NCI-H82 treated with DMSO at 0.1 percent for 48 hours (cell line): ENCODE measurements at regions not wholly inside any gene's neighbourhood (a gene's known extent, or its start where the extent isn't known, plus 50 kb on each side); places are given as distances from the start of the nearest gene placed in this dataset.

Experiments used
- DNase-seq: peaks from one replicate; lab custom pipeline; 2025; ENCODE audit not compliant: unreplicated experiment; lab: John Stamatoyannopoulos, UW

- no peak for DNase-seq
Measured at GRCh38 chr10:128520211-128520815, 394.1 kb upstream of the MKI67 start.

GRCh38 chr10:128522551-128523308 lies 396.5 kb upstream of the MKI67 start:
- no peak for DNase-seq

- no peak for DNase-seq
Measured at GRCh38 chr10:128525444-128525843, 399.2 kb upstream of the MKI67 start.

- DNase-seq = no peak
Measured at GRCh38 chr10:128525936-128526335, 399.7 kb upstream of the MKI67 start.

- DNase-seq = no peak
Measured at GRCh38 chr10:128526791-128527375, 400.7 kb upstream of the MKI67 start.

- no peak for DNase-seq
Measured at GRCh38 chr10:128527711-128528110, 401.5 kb upstream of the MKI67 start.

GRCh38 chr10:128528167-128528566 lies 401.9 kb upstream of the MKI67 start:
- no peak for DNase-seq

- DNase-seq = no peak
Measured at GRCh38 chr10:128528781-128529180, 402.6 kb upstream of the MKI67 start.

- no peak for DNase-seq
Measured at GRCh38 chr10:128529225-128529624, 403.0 kb upstream of the MKI67 start.

- no peak for DNase-seq
Measured at GRCh38 chr10:128530301-128530700, 404.1 kb upstream of the MKI67 start.

- DNase-seq = no peak
Measured at GRCh38 chr10:128530946-128531345, 404.7 kb upstream of the MKI67 start.

- DNase-seq = no peak
Measured at GRCh38 chr10:128534686-128535085, 408.5 kb upstream of the MKI67 start.

- no peak for DNase-seq
Measured at GRCh38 chr10:128536259-128536658, 410.0 kb upstream of the MKI67 start.

- DNase-seq = no peak
Measured at GRCh38 chr10:128537834-128538330, 411.7 kb upstream of the MKI67 start.

- DNase-seq = no peak
Measured at GRCh38 chr10:128538671-128539070, 412.4 kb upstream of the MKI67 start.

GRCh38 chr10:128539510-128540127 lies 413.4 kb upstream of the MKI67 start:
- DNase-seq = no peak

GRCh38 chr10:128540128-128540762 lies 414.0 kb upstream of the MKI67 start:
- no peak for DNase-seq

- no peak for DNase-seq
Measured at GRCh38 chr10:128540781-128541761, 414.8 kb upstream of the MKI67 start.

- DNase-seq = no peak
Measured at GRCh38 chr10:128541926-128542475, 415.8 kb upstream of the MKI67 start.

- DNase-seq = no peak
Measured at GRCh38 chr10:128542659-128543058, 416.4 kb upstream of the MKI67 start.
